IPS-NIHi7 (cell line): ENCODE measurements at regions not wholly inside any gene's neighbourhood (a gene's known extent, or its start where the extent isn't known, plus 50 kb on each side); places are given as distances from the start of the nearest gene placed in this dataset.

ENCODE experiments used
- DNase-seq: peaks from one replicate; pipeline ENCODE4 v3.0.0; 2012; ENCODE audit warnings: mixed read lengths; ENCODE audit errors: extremely low spot score

GRCh38 chrX:87727620-87728019 lies 210.0 kb downstream of the KLHL4 start:
- no peak for DNase-seq

- no peak for DNase-seq
Observed at GRCh38 chrX:87728024-87728423, 210.4 kb downstream of the KLHL4 start.

- DNase-seq = no peak
Observed at GRCh38 chrX:87728459-87728858, 210.9 kb downstream of the KLHL4 start.

- DNase-seq = peak; percentile 19
Observed at GRCh38 chrX:87732133-87732532, 214.5 kb downstream of the KLHL4 start.

- DNase-seq = peak; percentile 12
Observed at GRCh38 chrX:87736576-87736975, 219.0 kb downstream of the KLHL4 start.

- DNase-seq = no peak
Observed at GRCh38 chrX:87744391-87744790, 226.8 kb downstream of the KLHL4 start.

- no peak for DNase-seq
Observed at GRCh38 chrX:87755493-87755892, 237.9 kb downstream of the KLHL4 start.

GRCh38 chrX:87788976-87789375 lies 271.4 kb downstream of the KLHL4 start:
- no peak for DNase-seq

GRCh38 chrX:87798039-87798438 lies 280.4 kb downstream of the KLHL4 start:
- no peak for DNase-seq

- peak; percentile 41 for DNase-seq
Observed at GRCh38 chrX:87805829-87806490, 288.4 kb downstream of the KLHL4 start.

GRCh38 chrX:87808576-87809243 lies 291.1 kb downstream of the KLHL4 start:
- no peak for DNase-seq

- DNase-seq = no peak
Observed at GRCh38 chrX:87813566-87813965, 296.0 kb downstream of the KLHL4 start.

- no peak for DNase-seq
Observed at GRCh38 chrX:87846956-87847355, 329.4 kb downstream of the KLHL4 start.

- no peak for DNase-seq
Observed at GRCh38 chrX:87873347-87873941, 355.8 kb downstream of the KLHL4 start.

GRCh38 chrX:87874043-87874442 lies 356.4 kb downstream of the KLHL4 start:
- DNase-seq = no peak

GRCh38 chrX:87878926-87879325 lies 361.3 kb downstream of the KLHL4 start:
- no peak for DNase-seq

- no peak for DNase-seq
Observed at GRCh38 chrX:87890437-87890836, 372.8 kb downstream of the KLHL4 start.

GRCh38 chrX:87895421-87895820 lies 377.8 kb downstream of the KLHL4 start:
- no peak for DNase-seq

- DNase-seq = no peak
Observed at GRCh38 chrX:87896057-87896456, 378.5 kb downstream of the KLHL4 start.

GRCh38 chrX:87900320-87900908 lies 382.8 kb downstream of the KLHL4 start:
- DNase-seq = no peak

- DNase-seq = no peak
Observed at GRCh38 chrX:87901060-87901459, 383.5 kb downstream of the KLHL4 start.

GRCh38 chrX:87914726-87915125 lies 397.1 kb downstream of the KLHL4 start:
- DNase-seq = no peak

GRCh38 chrX:87924619-87925018 lies 407.0 kb downstream of the KLHL4 start:
- no peak for DNase-seq
